Ascending aorta (tissue), 2 donors: ENCODE measurements at regions not wholly inside any gene's neighbourhood (a gene's known extent, or its start where the extent isn't known, plus 50 kb on each side); places are given as distances from the start of the nearest gene placed in this dataset.

Experiments used
- DNase-seq, 2 donors: peaks; one replicate each; pipeline ENCODE4 v3.0.0-alpha.2; 2019; ENCODE audit warnings: low spot score in 2 of 2
- H3K27ac ChIP-seq, 2 donors: fragments of 200-600 bp; sonication (generic); one replicate each; pipeline ENCODE4 v1.5.1; 2016 to 2017; ENCODE audit warnings: mild to moderate bottlenecking in 1 of 2
- H3K27me3 ChIP-seq: fragments of 200-600 bp; sonication (generic); one replicate; pipeline ENCODE4 v1.5.1; 2017
- H3K36me3 ChIP-seq, 2 donors: fragments of 200-600 bp; sonication (generic); one replicate each; pipeline ENCODE4 v1.5.1; 2016
- H3K4me1 ChIP-seq, 2 donors: fragments of 200-600 bp; sonication (generic); one replicate each; pipeline ENCODE4 v1.5.1; 2016 to 2017; ENCODE audit warnings: mild to moderate bottlenecking in 1 of 2
- H3K4me3 ChIP-seq, 2 donors: fragments of 200-600 bp; sonication (generic); one replicate each; pipeline ENCODE4 v1.5.1; 2016 to 2017; ENCODE audit warnings: mild to moderate bottlenecking in 1 of 2
- H3K9me3 ChIP-seq, 2 donors: fragments of 200-600 bp; sonication (generic); one replicate each; pipeline ENCODE4 v1.5.1; 2016
- intact Hi-C: fragments of 100-400 bp; cut with DNase I; formaldehyde crosslinking; loops from one replicate; pipeline ENCODE4 v1.15.1; 2023
- TF ChIP-seq, protein P1 (sequence below), 3 experiments: fragments of 200-600 bp in 2 of 3; fragments of 450-650 bp in 1 of 3; sonication (generic) in 2 of 3; IDR thresholded peaks; one replicate each; pipeline ENCODE4 v1.5.1; 2016 to 2019; ENCODE audit warnings: antibody characterized with exemption in 3 of 3, mild to moderate bottlenecking in 1 of 3, moderate library complexity in 1 of 3

DNA sequence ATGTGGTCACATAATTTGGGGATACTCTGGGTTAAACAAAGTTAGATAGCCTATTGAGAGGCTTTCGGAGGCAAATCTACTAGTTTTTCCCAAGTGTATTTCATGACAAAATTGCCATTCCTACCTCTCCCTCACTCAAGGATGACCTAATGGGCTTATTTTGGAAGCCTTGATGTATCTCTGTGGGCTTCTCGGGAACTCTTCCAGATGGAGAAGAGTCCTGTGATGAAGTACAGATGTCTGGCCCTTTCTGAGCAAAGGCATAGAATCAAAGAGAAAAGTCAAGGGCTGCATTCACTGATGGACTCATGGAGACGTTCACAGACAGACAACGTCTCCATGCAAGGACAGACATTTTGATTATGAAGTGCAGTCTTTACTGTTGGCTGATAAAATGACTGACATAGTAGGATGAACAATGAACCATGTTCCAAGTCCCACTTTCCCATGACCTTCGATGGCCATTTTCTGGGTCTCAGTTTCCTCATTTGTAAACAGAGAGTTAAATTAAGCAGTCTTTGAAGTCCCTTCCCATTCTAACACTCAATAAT, 347.2 kb upstream of the CD180 start:
- intact Hi-C loops, result no loop called here
- no peak overlapping the region for H3K4me3 ChIP-seq
- TF ChIP-seq, protein P1, sequence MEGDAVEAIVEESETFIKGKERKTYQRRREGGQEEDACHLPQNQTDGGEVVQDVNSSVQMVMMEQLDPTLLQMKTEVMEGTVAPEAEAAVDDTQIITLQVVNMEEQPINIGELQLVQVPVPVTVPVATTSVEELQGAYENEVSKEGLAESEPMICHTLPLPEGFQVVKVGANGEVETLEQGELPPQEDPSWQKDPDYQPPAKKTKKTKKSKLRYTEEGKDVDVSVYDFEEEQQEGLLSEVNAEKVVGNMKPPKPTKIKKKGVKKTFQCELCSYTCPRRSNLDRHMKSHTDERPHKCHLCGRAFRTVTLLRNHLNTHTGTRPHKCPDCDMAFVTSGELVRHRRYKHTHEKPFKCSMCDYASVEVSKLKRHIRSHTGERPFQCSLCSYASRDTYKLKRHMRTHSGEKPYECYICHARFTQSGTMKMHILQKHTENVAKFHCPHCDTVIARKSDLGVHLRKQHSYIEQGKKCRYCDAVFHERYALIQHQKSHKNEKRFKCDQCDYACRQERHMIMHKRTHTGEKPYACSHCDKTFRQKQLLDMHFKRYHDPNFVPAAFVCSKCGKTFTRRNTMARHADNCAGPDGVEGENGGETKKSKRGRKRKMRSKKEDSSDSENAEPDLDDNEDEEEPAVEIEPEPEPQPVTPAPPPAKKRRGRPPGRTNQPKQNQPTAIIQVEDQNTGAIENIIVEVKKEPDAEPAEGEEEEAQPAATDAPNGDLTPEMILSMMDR (IDR thresholded peaks at IDR 0.05), result no peak
- H3K27me3 ChIP-seq, result no peaks in the 10 kb centered on the region
- DNase-seq, result no peak
- H3K9me3 ChIP-seq, result no peaks in the 10 kb centered on the region
- no peaks in the 10 kb centered on the region for H3K36me3 ChIP-seq
- H3K4me1 ChIP-seq, result no peaks in the 10 kb centered on the region
- H3K27ac ChIP-seq, result no peak overlapping the region

DNA sequence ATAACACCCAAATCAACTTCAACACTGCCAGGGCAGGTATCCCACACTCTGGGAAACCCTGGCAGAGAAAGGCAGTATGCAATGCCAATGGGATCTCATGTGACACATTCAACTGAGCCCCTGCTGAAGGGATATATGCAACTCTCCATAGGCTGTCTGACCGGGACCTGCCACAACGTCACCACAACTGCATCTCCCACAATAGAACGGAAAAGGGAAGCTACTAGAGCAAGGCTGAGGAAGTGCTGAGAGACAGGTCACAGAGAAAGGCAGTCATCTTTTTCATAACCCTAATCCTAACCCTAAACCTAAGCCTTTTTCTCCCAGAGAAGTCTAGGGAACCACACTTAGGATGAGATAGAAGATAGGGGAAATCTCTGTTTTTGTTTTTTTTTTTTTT, 345.9 kb upstream of the CD180 start:
- Histone ChIP-seq H3K36me3 (no peaks in the 10 kb centered on the region), H3K27ac (no peak overlapping the region), H3K27me3 (no peaks in the 10 kb centered on the region), H3K9me3 (no peaks in the 10 kb centered on the region), H3K4me3 (no peak overlapping the region), H3K4me1 (peaks cover 3% of the 10 kb centered on the region in 2 donors)
- intact Hi-C loops, result no loop called here
- TF ChIP-seq, protein P1 (IDR thresholded peaks at IDR 0.05), result no peak
- no peak for DNase-seq

DNA sequence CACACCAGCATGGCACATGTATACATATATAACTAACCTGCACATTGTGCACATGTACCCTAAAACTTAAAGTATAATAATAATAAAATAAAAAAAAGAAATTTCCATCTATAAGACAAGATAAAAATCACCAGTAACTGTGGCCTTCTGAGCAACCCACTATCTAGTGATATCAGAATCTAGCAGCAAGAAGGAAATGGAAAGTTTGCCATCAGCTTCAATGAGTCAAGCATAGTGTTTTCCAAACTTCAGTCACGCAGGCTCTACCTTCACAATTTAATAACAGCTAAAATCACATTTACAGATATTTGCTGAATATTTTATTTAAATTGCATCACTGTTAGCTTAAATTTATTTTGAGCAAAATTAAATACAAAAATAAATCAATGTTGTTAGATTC, 345.3 kb upstream of the CD180 start:
- DNase-seq, result no peak
- TF ChIP-seq, protein P1 (IDR thresholded peaks at IDR 0.05), result no peak
- no peaks in the 10 kb centered on the region for H3K27me3 ChIP-seq
- no peak overlapping the region for H3K27ac ChIP-seq
- intact Hi-C loops, result no loop called here
- H3K4me3 ChIP-seq, result no peak overlapping the region
- peaks cover 3% of the 10 kb centered on the region in 2 donors for H3K4me1 ChIP-seq
- H3K9me3 ChIP-seq, result no peaks in the 10 kb centered on the region
- no peaks in the 10 kb centered on the region for H3K36me3 ChIP-seq

DNA sequence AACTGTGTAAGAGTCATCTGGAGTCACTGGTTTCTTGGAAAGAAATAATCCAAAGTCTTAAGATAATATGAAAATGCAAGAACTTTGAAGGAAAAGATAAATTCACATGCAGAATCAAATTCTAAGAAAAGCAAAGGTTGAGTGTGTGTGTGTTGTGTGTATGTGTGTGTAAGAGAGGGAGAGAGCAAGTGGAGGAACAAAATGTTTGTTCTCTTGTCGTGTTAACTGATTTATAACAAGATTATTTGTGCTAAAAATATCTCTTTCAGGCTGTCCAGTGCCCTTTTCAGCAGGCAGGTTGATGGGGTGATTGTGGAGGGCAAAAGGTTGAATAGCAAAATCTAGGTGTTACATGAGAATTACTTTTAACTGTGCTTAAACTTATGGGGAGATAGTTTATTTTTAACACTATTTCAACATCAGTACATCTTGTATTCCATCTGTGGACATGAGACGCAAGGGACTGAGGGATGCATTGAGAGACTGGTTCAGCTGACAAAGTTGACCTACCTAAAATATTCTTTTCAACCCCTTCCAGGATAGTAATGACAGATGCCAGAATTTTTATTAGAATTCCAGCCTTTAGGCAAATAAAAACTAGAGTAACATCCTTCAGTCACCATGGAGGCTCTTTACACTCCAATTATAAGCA, 342.4 kb upstream of the CD180 start:
- Histone ChIP-seq H3K27me3 (no peaks in the 10 kb centered on the region), H3K9me3 (no peaks in the 10 kb centered on the region), H3K4me1 (peaks cover 3% of the 10 kb centered on the region in 2 donors), H3K36me3 (no peaks in the 10 kb centered on the region), H3K4me3 (no peak overlapping the region), H3K27ac (peak overlapping the region in 1 of 2 donors; percentile 8)
- no peak for DNase-seq
- intact Hi-C loops, result no loop called here
- TF ChIP-seq, protein P1 (IDR thresholded peaks at IDR 0.05), result no peak

- H3K4me3 ChIP-seq, result peak overlapping the region; percentile 6 to 50
- intact Hi-C loops, result no loop called here
- no peak for DNase-seq
- H3K27me3 ChIP-seq, result no peaks in the 10 kb centered on the region
- no peaks in the 10 kb centered on the region for H3K36me3 ChIP-seq
- TF ChIP-seq, protein P1 (IDR thresholded peaks at IDR 0.05), result no peak
- H3K4me1 ChIP-seq, result peaks cover 3% of the 10 kb centered on the region in 2 donors
- peak overlapping the region in 1 of 2 donors; percentile 43 for H3K27ac ChIP-seq
- no peaks in the 10 kb centered on the region for H3K9me3 ChIP-seq
These were observed 341.0 kb upstream of the CD180 start for GRCh38 chr5:67537439-67538148.
